Spleen (tissue), 11 donors: ENCODE measurements at regions not wholly inside any gene's neighbourhood (a gene's known extent, or its start where the extent isn't known, plus 50 kb on each side); places are given as distances from the start of the nearest gene placed in this dataset.

Experiments used
- DNase-seq: peaks from one replicate; pipeline ENCODE4 v3.0.0-alpha.2; 2020
- H3K27ac ChIP-seq, 8 donors: fragments of 200-600 bp; sonication (generic) in 7 of 8; 1 replicate in 4 of 8; 2 replicates in 4 of 8; pipeline versions ENCODE4 v1.5.0 to v1.8.0; 2016 to 2021; ENCODE audit warnings: inconsistent platforms in 4 of 8, mild to moderate bottlenecking in 4 of 8, moderate library complexity in 1 of 8
- H3K27me3 ChIP-seq, 7 donors: fragments of 200-600 bp; sonication (generic) in 6 of 7; replicated peaks in 1 of 7; 1 replicate in 4 of 7; 2 replicates in 3 of 7; pipeline versions ENCODE4 v1.5.0 to v1.8.0; 2016 to 2021; ENCODE audit warnings: inconsistent platforms in 3 of 7, mild to moderate bottlenecking in 1 of 7
- H3K36me3 ChIP-seq, 6 donors: fragments of 200-600 bp; sonication (generic) in 5 of 6; 1 replicate in 4 of 6; 2 replicates in 2 of 6; pipeline versions ENCODE4 v1.5.0 to v1.8.0; 2016 to 2021; ENCODE audit warnings: inconsistent platforms in 2 of 6
- H3K4me1 ChIP-seq, 6 donors: fragments of 200-600 bp; sonication (generic) in 5 of 6; 1 replicate in 3 of 6; 2 replicates in 3 of 6; pipeline versions ENCODE4 v1.5.0 to v1.8.0; 2016 to 2021; ENCODE audit warnings: inconsistent platforms in 3 of 6
- H3K4me3 ChIP-seq, 8 donors: fragments of 200-600 bp; sonication (generic) in 7 of 8; 1 replicate in 4 of 8; 2 replicates in 4 of 8; pipeline versions ENCODE4 v1.5.0 to v1.8.0; 2016 to 2021; ENCODE audit warnings: inconsistent platforms in 4 of 8, mild to moderate bottlenecking in 4 of 8, moderate library complexity in 2 of 8
- H3K9me3 ChIP-seq, 8 donors: fragments of 200-600 bp; sonication (generic) in 7 of 8; 1 replicate in 4 of 8; 2 replicates in 4 of 8; pipeline versions ENCODE4 v1.5.0 to v1.8.0; 2016 to 2021; ENCODE audit warnings: inconsistent platforms in 4 of 8
- POLR2A ChIP-seq, 3 donors: fragments of 450-650 bp; IDR thresholded peaks; one replicate each; pipeline ENCODE4 v1.5.1; 2017; ENCODE audit warnings: antibody characterized with exemption in 3 of 3, mild to moderate bottlenecking in 1 of 3
- POLR2AphosphoS5 ChIP-seq, 3 donors: sonication (generic); formaldehyde crosslinking; IDR thresholded peaks; one replicate each; pipeline ENCODE4 v1.5.1; 2017; ENCODE audit warnings: antibody characterized with exemption in 3 of 3
- WGBS, 5 donors: extraction: QIAGEN DNeasy Blood & Tissue Kit in 3 of 5; methylation state at CpG; one replicate each; pipeline versions ENCODE4 v1.1.5 to v1.1.7; 2013 to 2018; 5-methylcytosine and 5-hydroxymethylcytosine counted together
- intact Hi-C: fragments of 100-400 bp; cut with DNase I; formaldehyde crosslinking; loops from one replicate; pipeline ENCODE4 v1.15.0; 2023; ENCODE audit warnings: low total_unique reads
- TF ChIP-seq, protein P1 (sequence below), 11 experiments: fragments of 200-600 bp in 7 of 11; fragments of 450-650 bp in 4 of 11; sonication (generic) in 4 of 11; IDR thresholded peaks in 8 of 11; conservative IDR thresholded peaks in 3 of 11; 1 replicate in 7 of 11; 2 replicates in 4 of 11; pipeline versions ENCODE4 v1.4.0 to v1.8.0; 2016 to 2021; ENCODE audit warnings: antibody characterized with exemption in 11 of 11, inconsistent platforms in 4 of 11, mild to moderate bottlenecking in 1 of 11
- donor health status: healthy with polysubstance abuse.
- donor health status: DM: no; HTN: no; CAD: no; lungs with moderate emphysema.
- donor health status: DM: no; HTN: no; CAD: no.
- donor health status: Bipolar disorder and iron deficiency.
- donor health status: healthy.
- donor health status: DM: no; HTN: no; CAD: no.
- donor health status: DM: yes; HTN: yes; CAD: no.

DNA sequence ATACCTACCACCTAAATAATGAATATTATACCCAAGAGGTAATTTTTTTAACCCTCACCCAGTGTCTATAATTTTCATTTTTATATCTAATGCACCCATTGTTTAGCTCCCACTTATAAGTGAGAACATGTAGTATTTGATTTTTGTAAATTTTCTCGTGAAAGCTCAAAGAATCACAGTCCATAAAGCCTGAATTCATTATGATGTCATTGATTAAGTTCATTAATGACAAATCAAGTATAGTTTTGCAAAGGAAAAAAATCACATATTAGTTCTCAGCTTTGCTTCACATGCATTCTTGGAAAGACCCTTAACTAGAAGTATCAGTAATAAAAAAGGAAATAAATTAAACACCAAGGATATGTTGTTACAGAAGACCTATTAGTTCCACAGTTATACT lies 425.3 kb upstream of the UBE2E2 start:
- Histone ChIP-seq H3K27ac (no peak overlapping the region), H3K4me1 (no peaks in the 10 kb centered on the region), H3K36me3 (no peaks in the 10 kb centered on the region), H3K9me3 (peaks cover 0 to 16% (median 4%) of the 10 kb centered on the region in 8 donors), H3K27me3 (no peaks in the 10 kb centered on the region), H3K4me3 (no peak overlapping the region)
- DNase-seq = no peak
- TF ChIP-seq, protein P1, sequence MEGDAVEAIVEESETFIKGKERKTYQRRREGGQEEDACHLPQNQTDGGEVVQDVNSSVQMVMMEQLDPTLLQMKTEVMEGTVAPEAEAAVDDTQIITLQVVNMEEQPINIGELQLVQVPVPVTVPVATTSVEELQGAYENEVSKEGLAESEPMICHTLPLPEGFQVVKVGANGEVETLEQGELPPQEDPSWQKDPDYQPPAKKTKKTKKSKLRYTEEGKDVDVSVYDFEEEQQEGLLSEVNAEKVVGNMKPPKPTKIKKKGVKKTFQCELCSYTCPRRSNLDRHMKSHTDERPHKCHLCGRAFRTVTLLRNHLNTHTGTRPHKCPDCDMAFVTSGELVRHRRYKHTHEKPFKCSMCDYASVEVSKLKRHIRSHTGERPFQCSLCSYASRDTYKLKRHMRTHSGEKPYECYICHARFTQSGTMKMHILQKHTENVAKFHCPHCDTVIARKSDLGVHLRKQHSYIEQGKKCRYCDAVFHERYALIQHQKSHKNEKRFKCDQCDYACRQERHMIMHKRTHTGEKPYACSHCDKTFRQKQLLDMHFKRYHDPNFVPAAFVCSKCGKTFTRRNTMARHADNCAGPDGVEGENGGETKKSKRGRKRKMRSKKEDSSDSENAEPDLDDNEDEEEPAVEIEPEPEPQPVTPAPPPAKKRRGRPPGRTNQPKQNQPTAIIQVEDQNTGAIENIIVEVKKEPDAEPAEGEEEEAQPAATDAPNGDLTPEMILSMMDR (IDR thresholded peaks at IDR 0.05 in 8 of 11, conservative IDR thresholded peaks at IDR 0.05 in 3 of 11) = no peak
- TF ChIP-seq POLR2AphosphoS5 (IDR thresholded peaks at IDR 0.05) (no peak), POLR2A (IDR thresholded peaks at IDR 0.05) (no peak)
- intact Hi-C loops = no loop called here
- WGBS, 5 donors = 67 to 87% (median 75%) methylated on average over 1 of the region's 1 CpG

GRCh38 chr3:22779737-22780136 lies 423.4 kb upstream of the UBE2E2 start:
- TF ChIP-seq POLR2A (IDR thresholded peaks at IDR 0.05) (no peak), POLR2AphosphoS5 (IDR thresholded peaks at IDR 0.05) (no peak)
- TF ChIP-seq, protein P1 (IDR thresholded peaks at IDR 0.05 in 8 of 11, conservative IDR thresholded peaks at IDR 0.05 in 3 of 11) = no peak
- 69 to 84% (median 73%) methylated on average over 2 of the region's 2 CpGs for WGBS, 5 donors
- intact Hi-C loops = no loop called here
- Histone ChIP-seq H3K9me3 (peaks cover 0 to 33% (median 23%) of the 10 kb centered on the region in 8 donors), H3K4me3 (no peak overlapping the region), H3K27ac (no peak overlapping the region), H3K4me1 (no peaks in the 10 kb centered on the region), H3K36me3 (no peaks in the 10 kb centered on the region), H3K27me3 (no peaks in the 10 kb centered on the region)
- DNase-seq = no peak

GRCh38 chr3:22792533-22792932 lies 410.6 kb upstream of the UBE2E2 start:
- H3K27ac ChIP-seq = no peak overlapping the region
- H3K4me3 ChIP-seq = no peak overlapping the region
- peaks cover 0 to 19% (median 9%) of the 10 kb centered on the region in 8 donors for H3K9me3 ChIP-seq
- intact Hi-C loops = no loop called here
- no peaks in the 10 kb centered on the region for H3K4me1 ChIP-seq
- TF ChIP-seq, protein P1 (IDR thresholded peaks at IDR 0.05 in 8 of 11, conservative IDR thresholded peaks at IDR 0.05 in 3 of 11) = no peak
- TF ChIP-seq POLR2A (IDR thresholded peaks at IDR 0.05) = no peak
- no peak for TF ChIP-seq POLR2AphosphoS5 (IDR thresholded peaks at IDR 0.05)
- no peak for DNase-seq
- 66 to 84% (median 75%) methylated on average over 5 of the region's 5 CpGs for WGBS, 5 donors
- no peaks in the 10 kb centered on the region for H3K27me3 ChIP-seq
- H3K36me3 ChIP-seq = no peaks in the 10 kb centered on the region

GRCh38 chr3:22795917-22796316 lies 407.2 kb upstream of the UBE2E2 start:
- no peak overlapping the region for H3K4me3 ChIP-seq
- no peaks in the 10 kb centered on the region for H3K36me3 ChIP-seq
- TF ChIP-seq, protein P1 (IDR thresholded peaks at IDR 0.05 in 8 of 11, conservative IDR thresholded peaks at IDR 0.05 in 3 of 11) = no peak
- TF ChIP-seq POLR2A (IDR thresholded peaks at IDR 0.05) (no peak), POLR2AphosphoS5 (IDR thresholded peaks at IDR 0.05) (no peak)
- no peaks in the 10 kb centered on the region for H3K27me3 ChIP-seq
- H3K4me1 ChIP-seq = no peaks in the 10 kb centered on the region
- DNase-seq = no peak
- H3K27ac ChIP-seq = no peak overlapping the region
- no peaks in the 10 kb centered on the region for H3K9me3 ChIP-seq
- intact Hi-C loops = no loop called here
- 78 to 90% (median 83%) methylated on average over 2 of the region's 2 CpGs for WGBS, 5 donors
